Vagina (tissue), 2 donors: ENCODE measurements at regions not wholly inside any gene's neighbourhood (a gene's known extent, or its start where the extent isn't known, plus 50 kb on each side); places are given as distances from the start of the nearest gene placed in this dataset.

Source experiments
- CTCF ChIP-seq, 3 experiments: fragments of 450-650 bp in 2 of 3; fragments of 200-600 bp in 1 of 3; sonication (generic) in 1 of 3; IDR thresholded peaks; one replicate each; pipeline ENCODE4 v1.5.1; 2017 to 2019; ENCODE audit warnings: antibody characterized with exemption in 3 of 3, mild to moderate bottlenecking in 2 of 3, moderate library complexity in 2 of 3
- POLR2AphosphoS5 ChIP-seq, 2 donors: sonication (generic); formaldehyde crosslinking; IDR thresholded peaks; one replicate each; pipeline ENCODE4 v1.9.0; 2017; ENCODE audit warnings: antibody characterized with exemption in 2 of 2, mild to moderate bottlenecking in 2 of 2, low read depth in 1 of 2; ENCODE audit not compliant: insufficient read depth in 1 of 2

- TF ChIP-seq CTCF (IDR thresholded peaks at IDR 0.05), result no peak
- no peak for TF ChIP-seq POLR2AphosphoS5 (IDR thresholded peaks at IDR 0.05; ENCODE audit: insufficient read depth in 1 of 2, low read depth in 1 of 2)
Observed at GRCh38 chr5:53426878-53427277, 53.6 kb upstream of the FST start.
